HG03432 (cell line): ENCODE measurements at regions not wholly inside any gene's neighbourhood (a gene's known extent, or its start where the extent isn't known, plus 50 kb on each side); places are given as distances from the start of the nearest gene placed in this dataset.

Experiments
- ATAC-seq: cut with Tn5 transposase; IDR thresholded peaks from one replicate; pipeline ENCODE4 v1.9.1; 2021; ENCODE audit warnings: mild to moderate bottlenecking, moderate library complexity; ENCODE audit not compliant: unreplicated experiment

DNA sequence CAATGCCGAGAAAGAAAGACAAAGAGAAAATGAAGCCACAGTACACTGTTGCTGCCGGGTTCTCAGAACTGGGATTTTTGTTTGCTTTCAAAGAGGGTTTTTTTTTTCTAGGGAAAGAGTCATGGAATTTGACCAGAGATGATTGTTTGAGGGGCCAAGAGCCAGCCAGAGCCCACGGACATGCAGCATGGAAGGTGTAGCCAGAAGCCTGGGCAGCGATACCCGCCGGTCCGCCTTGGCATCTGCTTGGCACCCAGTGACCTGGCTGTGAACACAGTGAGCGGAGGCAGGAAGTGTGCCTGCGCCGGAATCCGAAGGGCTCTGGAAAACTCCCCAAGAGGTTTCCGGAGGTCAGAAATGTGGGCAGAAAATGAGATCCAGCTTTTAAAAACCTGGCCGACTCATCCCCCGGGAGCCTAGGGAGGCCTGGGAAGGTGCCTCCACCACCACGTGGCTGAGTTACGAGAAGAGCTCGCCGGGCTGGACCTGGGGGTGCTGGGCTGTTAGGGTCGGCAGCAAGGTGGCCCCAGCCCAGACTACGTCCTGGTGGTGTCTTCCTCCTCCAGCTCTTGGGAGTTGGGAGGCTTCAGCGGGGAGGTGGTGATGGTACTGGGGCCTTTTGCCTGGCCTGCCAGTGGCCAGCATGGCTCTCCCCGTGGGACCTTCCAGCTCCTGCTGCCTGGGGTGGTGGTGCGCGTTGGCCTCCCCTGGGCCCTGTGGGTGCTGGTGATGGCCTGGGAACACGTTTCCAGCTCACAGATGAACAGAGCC lies 61.6 kb upstream of the PPARA start:
- ATAC-seq: no peak

DNA sequence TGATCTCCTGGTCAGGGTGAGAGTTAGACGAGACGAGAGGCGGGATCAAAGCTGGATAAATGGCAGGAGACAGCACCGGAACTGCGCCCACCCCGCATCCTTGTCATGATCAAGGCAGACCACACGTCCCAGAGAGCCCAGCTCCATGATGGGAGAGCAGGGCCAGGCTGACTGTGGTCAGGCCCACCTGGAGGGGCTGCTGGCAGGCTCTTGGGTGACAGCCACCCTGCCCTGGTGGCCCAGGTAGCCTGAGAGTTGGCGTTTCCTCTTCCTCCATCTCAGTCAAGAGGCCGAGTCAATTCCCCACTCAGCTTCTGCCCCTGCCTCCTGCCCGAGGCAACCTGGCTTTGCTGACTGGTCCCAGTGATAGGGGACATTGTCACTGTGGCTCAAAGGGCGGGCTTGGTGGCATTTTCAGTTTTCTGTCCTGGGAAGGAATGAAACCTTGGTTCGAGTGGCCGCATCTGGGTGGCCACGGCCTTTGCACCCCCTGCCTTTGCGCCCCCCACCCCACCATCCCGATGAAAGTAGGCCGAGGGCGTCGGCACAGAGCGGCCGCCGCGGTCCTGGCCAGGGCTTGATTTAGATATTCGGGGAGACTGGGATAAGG lies 60.8 kb upstream of the PPARA start:
- no peak for ATAC-seq

DNA sequence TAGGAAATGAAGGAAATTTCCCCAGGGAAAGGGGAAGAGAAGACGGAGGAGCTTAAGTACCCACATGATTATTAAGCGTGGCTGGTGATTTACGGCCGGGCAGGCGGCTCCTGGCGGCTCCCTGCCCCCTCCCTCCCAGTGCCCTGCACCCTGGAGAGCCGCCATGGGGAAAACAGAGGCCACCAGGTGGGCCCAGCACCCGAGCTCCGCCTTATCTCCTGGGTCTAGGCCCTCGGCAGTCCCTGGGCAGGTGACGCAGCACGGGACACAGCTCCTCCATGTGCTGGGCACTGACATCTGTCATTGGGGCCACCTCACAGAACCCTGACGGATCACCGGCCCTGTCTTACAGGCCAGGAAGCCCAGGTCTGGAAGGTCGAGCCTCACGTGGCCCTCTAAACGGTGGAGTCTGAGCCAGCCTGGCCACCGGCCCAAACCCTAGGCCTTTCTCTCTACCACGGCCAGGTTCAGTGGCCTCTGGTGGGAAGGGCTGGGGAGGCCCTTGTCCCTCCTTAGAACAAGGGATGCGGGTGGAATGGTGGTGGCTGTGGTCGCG lies 60.2 kb upstream of the PPARA start:
- ATAC-seq: no peak

DNA sequence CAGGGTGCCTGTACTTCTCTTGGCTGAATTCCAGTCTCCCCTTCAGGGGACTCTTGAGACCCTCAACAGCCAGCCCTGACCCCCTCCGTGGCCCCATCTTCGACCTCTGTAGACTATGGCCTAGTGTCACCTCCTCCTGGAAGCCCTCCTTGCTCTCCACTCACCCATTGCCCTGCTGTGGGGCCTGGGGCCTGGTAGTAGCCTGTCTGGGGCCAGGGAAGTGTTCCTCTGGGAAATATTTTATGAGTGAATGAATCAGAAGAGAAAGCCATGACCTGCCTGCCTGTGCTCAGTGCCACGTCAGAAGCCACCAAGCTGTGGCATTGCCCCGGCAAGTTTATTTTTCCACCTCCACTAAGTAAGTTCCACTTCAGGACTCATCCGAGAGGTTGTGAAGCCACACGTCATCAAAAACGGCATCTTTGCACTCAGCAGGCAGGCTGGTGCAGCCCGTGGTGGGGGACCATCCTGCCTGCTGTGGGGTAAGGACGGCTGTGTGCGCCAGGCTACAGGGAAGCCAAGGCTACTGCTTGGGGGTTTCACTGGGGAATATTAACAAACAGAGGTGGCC lies 59.6 kb upstream of the PPARA start:
- no peak for ATAC-seq

DNA sequence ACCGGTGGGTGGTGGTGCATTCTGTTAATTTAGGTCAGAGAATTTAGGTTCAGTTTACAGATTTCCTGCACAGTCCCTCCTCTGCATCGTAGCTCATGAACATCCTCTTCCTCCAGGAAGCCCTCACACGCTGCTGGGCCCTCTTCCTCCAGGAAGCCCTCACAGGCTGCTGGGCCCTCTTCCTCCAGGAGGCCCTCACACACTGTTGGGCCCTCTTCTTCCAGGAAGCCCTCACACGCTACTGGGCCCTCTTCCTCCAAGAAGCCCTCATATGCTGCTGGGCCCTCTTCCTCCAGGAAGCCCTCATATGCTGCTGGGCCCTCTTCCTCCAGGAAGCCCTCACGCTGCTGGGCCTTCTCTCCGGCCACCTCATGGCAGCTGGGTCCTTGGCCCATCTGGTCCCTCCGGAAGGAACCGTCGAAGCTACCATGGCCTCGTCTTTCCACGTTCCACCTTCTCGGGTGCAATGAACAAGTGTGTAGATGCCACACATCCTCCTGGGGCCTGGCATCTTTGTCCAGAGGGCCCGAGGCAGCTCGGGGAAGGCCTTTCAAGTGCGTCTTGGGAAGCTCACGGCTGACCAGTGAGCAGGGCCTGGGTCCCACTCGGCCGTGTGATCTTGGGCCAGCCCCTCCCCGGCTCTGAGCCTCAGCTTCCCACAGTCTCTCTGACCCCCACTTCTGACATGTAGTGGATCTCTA lies 58.9 kb upstream of the PPARA start:
- no peak for ATAC-seq

DNA sequence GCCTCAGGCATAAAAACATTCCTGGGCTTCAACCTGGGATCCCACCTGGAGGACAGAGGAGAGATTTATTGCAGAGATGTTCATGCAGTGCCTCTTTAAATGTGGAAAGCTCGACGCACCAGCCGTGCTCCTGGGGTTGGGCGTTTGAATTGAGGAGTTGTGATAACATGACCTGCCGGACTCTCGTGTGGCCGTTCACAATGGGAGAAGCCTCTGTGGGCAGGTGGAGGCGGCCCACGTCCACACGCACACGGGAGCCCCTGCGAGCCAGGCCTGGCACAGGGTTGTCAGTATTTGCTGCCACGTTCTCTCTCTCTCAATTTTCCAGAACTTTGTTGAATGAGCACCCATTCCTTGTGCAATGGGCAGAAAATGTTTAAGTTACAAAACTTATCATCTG lies 58.3 kb upstream of the PPARA start:
- ATAC-seq: no peak

DNA sequence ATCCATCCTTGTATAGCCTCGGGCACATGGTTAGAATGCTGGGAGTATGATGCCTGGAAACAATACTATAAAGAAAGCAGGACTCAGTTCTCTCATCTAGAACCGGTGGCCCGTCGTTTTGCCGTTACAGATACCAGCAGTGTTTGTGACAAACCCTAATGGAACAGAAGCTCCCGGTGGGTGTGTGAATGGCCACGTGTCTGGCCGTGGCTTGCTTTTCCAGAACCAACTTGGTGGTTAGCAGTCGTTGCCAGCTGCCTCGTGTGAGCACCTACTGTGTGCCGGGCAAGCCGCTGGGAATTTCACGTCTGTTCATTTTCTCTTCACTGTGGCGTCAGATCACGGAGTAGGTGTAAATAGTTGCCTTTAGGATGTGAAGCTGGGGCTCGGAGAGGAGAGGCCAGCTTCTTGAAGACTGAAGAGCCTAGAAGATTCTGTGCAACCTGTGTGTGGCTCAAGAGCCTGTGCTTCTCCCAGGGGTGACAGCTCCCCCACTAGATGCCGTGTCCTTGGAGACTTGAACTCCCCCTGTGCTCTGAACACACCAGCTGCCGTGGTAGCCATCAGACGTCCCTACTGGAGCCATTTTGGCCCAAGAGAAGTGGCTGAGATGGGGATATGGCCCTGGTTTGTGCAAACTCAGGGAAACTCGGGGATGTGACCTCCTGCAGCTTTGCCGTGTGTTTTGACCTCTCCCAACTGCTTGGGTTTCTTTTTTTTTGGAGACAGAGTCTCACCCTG lies 57.5 kb upstream of the PPARA start:
- ATAC-seq: no peak

DNA sequence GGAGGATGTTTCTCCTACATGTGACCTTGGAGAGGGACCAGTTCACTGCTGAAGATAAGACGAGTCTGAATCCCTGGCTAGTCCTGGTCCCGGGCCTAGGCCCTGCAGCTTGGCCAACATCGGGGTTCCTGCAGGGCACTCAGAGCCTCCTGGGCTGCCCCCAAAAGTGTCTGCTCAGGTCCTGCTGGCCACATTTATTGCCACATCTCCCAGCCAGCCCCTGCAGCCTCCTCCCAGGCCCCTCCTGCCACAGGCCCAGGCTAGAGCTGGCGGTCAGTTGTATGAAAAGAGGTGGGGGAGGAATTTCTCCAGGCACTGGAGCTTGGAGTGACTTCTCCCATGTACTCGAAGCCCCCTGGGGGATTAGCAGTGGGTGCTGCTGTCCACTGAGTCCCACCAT lies 56.5 kb upstream of the PPARA start:
- ATAC-seq: no peak

DNA sequence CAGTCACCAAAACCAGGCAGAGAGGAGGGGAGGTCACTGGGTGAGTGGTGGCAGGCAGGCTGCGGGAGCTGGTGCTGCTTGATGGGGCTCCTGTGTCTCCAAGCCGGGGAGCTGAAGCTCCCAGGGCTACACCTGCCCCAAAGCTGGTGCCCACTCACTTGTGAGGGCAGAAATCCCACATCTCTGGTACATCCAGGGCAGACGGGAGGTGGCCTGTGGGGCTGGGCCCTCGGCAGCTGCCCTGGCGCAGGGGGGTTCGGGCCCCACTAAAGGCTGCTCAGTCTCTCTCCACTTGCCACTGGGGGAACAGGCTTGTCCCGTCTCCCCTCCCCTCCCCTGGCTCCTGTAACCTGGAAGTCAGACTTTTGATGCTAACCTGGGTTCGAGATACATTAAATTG lies 55.6 kb upstream of the PPARA start:
- ATAC-seq: no peak

DNA sequence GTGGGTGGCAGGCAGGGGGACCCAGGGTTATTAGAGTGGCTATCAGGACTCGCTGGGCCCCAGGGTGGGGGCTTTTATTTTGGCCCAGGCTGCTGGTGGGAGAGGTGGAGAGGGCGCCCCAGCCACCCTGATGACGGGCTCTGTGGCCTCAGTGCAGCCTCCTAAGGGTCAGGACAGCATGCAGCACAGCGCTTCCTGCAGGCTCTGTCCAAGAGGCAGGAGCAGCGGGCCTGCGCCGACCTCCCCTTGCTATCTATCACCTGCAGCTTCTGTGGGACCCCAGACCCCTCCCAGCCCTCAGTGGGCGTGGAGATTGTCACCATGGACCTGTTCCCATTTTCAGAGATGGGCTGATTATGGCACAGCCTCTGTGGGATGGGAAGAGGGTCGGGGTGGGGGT lies 54.3 kb upstream of the PPARA start:
- ATAC-seq: no peak

DNA sequence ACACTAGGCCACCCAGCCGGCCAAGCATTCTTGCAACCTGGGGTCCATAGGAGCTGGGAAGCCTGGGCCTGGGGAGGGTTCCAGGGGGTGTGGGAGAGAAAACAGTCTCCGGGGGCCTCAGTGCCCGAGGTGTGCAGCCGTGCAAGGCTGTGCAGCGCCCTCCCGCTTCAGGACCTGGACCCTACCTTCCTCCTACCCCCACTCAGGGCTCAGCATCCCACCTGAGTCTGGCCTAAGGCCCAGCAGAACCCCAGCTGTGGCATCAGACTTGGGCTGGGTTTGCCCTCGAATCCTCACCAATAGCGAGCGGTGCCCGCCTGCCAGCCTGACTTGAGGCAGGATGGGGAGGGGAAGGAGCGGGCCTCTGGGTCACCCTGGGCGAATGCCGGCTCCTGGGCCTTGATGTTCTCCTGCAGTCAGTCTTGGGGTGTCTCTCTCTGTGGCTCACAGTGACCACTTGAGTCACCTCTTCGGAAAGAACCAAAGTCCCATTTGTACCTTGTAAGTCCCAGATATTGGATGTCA lies 53.6 kb upstream of the PPARA start:
- no peak for ATAC-seq

DNA sequence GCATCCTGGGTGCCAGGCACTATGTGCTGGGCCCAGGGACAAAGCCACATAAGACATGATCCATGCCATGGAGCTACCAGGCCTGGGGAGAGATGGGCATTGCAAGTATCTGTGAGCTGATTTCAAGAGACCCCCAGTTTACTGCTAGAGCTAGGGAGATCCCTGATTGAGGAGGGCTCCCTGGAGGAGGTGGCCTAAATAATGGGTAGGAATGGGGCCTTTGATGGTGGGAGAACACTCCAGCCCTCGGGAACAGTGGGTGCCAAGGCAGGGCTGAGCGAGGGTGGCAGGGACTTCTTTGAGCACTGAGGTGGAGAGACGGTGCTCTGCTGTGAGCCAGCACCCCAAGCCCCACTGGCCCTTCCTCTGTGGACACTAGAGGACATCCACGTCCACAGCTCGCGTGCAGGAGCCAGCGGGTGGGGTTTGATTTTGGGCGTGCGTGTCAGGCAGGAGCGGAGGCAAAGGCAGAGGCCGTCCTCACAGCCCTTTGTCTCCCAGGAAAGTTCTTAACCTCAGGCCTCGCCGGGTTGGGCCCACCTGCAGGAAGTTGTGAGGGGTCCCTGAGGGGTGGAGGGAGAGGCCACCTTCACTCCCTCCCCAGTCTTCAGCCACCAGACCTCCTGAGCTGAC lies 52.9 kb upstream of the PPARA start:
- no peak for ATAC-seq

DNA sequence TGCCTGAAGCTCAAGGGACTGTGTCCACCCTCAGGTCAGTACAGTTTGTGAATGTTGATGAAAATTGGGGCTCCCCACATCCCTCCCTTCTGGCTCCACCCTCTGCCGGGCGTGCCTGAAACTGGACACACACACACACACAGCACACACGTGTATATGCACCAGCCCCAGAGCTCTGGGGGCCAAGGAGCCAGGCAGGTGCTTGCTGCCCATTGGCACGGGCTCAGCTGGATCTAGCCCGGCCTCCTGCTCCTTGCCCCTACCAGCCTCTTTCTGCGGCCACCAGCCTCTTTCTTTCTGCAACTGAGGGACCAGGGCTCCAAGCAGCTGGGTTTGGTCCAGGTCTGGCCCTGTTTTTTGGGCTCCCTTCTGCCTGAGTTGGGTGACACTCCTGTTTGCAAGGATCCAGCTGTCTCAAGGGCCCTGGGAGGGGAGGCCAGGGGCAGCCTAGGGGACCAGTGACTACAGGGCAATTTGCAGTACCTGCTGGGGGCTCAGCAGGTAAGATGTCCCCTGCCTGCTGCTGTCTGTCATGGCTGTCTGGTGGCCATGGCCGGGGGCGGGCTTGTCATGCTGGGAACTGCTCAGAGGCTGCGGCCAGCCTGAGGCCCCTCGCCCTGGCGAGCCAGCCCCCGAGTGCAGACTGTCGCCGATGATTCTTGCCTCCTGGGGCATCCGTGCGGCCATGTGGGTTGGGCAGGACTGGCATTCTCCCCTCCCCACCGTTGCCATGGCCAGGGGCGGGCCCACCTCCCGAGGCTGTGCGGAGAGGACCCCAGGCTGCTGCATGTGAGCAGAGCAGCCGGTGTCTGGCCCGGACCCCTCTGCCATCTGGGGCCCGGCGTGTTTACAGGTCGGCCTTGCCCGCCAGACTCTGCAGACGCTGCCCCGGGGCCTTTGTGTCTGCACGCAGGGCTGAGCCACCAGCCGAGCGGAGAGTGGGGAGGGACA lies 51.5 kb upstream of the PPARA start:
- ATAC-seq: no peak

DNA sequence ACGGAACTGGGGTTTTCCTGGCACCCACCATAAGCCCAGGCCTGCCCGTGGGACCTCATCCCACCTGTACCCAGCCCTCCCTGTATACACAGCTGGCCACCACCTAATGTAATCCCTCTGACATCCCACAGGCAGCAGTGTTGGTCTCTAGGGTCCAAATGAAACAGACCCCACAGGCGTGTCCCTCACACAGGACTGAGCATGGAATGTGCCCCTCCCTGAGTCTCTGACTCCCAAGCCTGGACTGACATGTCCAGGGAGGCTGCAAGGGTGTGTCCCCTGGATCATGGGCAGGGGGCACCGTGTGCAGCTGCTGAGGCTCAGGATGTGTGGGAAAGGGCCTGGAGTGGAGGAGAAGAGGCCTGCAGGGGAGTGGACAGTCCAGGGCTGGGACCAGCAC lies 50.6 kb upstream of the PPARA start:
- ATAC-seq: no peak

DNA sequence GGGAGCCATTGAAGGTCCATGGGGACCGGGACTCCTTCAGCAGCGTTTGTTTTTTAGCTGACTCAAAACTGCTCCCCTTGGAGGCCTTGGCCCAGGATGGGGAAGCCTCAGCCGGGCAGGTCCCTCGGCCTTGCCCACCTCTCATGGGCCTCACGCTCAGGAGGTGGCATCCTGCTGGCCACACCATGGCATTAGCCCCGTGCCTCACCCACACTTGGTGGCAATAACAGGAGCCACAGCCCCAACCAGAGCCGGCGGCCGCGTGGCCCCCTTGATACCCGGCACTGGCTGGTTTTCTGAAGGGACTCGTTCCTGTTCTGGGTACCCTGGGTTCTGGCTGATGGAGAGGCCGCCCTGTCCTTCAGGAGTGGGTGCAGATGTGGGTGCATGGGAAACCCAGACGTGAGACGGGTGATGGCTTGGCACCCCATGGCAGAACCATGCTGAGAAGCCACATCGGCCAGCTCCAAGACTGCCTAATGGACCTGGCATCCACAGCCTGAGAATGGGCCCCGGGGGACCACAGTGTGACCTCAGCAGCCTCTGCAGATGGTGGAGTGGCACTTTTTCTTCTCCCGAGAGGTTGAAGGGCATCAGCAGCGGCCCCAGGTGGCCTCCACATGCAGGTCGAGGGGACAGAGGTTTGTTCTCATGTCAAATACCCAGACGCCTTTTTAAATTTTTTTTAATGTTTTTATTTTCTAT lies 49.8 kb upstream of the PPARA start:
- ATAC-seq: no peak
